Tibial artery (tissue), 4 donors: ENCODE measurements at regions not wholly inside any gene's neighbourhood (a gene's known extent, or its start where the extent isn't known, plus 50 kb on each side); places are given as distances from the start of the nearest gene placed in this dataset.

Experiments
- DNase-seq, 2 donors: peaks; one replicate each; pipeline ENCODE4 v3.0.0-alpha.2; 2019
- H3K27ac ChIP-seq, 2 donors: fragments of 200-600 bp; sonication (generic) in 1 of 2; 1 replicate in 1 of 2; 2 replicates in 1 of 2; pipeline ENCODE4 v1.5.1; 2018 to 2019; ENCODE audit warnings: mild to moderate bottlenecking in 1 of 2
- H3K27me3 ChIP-seq, 2 donors: fragments of 200-600 bp; sonication (generic) in 1 of 2; one replicate each; pipeline versions ENCODE4 v1.5.1 to v1.6.0; 2016 to 2019
- H3K36me3 ChIP-seq, 3 donors: fragments of 200-600 bp; sonication (generic) in 2 of 3; one replicate each; pipeline ENCODE4 v1.5.1; 2016 to 2019; ENCODE audit warnings: mild to moderate bottlenecking in 2 of 3
- H3K4me1 ChIP-seq, 4 donors: fragments of 200-600 bp; sonication (generic) in 2 of 4; 1 replicate in 3 of 4; 2 replicates in 1 of 4; pipeline ENCODE4 v1.5.1; 2016 to 2019
- H3K4me3 ChIP-seq, 2 donors: fragments of 200-600 bp; sonication (generic) in 1 of 2; 1 replicate in 1 of 2; 2 replicates in 1 of 2; pipeline ENCODE4 v1.5.1; 2018 to 2019; ENCODE audit warnings: mild to moderate bottlenecking in 2 of 2
- H3K9me3 ChIP-seq, 3 donors: fragments of 200-600 bp; sonication (generic) in 1 of 3; one replicate each; pipeline ENCODE4 v1.5.1; 2016 to 2019
- intact Hi-C: fragments of 100-400 bp; cut with DNase I; formaldehyde crosslinking; loops from one replicate; pipeline ENCODE4 v1.15.0; 2023; ENCODE audit warnings: low total_unique reads
- TF ChIP-seq, protein P1 (sequence below), 2 experiments: fragments of 200-600 bp in 1 of 2; fragments of 450-650 bp in 1 of 2; IDR thresholded peaks; one replicate each; pipeline ENCODE4 v1.5.1; 2017 to 2019; ENCODE audit warnings: antibody characterized with exemption in 2 of 2, mild to moderate bottlenecking in 1 of 2, moderate library complexity in 1 of 2

DNA sequence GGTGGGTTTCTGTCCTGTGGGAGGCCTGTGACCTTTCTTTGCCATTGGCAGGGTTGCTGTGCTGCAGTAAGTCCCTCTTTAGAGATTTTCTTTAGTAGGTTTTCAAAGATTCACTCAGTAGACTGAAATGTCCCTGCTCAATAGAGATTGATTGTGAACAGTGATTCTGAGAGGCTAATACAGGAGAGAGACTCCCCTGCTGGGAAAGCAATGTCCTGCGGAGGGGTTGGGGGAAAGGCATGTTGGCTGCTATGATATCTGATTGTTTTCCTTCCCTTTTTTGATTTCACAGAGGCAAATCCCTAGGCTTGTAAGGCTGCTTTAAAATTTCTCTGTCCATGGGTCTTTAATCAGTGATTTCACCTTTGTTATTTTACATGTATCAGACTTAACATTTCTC, 589.9 kb downstream of the ADGRL2 start:
- peaks cover 0 to 19% (median 0%) of the 10 kb centered on the region in 4 donors for H3K4me1 ChIP-seq
- no peaks in the 10 kb centered on the region for H3K27me3 ChIP-seq
- DNase-seq, result no peak
- H3K4me3 ChIP-seq, result no peak overlapping the region
- intact Hi-C loops, result no loop called here
- no peaks in the 10 kb centered on the region for H3K36me3 ChIP-seq
- TF ChIP-seq, protein P1, sequence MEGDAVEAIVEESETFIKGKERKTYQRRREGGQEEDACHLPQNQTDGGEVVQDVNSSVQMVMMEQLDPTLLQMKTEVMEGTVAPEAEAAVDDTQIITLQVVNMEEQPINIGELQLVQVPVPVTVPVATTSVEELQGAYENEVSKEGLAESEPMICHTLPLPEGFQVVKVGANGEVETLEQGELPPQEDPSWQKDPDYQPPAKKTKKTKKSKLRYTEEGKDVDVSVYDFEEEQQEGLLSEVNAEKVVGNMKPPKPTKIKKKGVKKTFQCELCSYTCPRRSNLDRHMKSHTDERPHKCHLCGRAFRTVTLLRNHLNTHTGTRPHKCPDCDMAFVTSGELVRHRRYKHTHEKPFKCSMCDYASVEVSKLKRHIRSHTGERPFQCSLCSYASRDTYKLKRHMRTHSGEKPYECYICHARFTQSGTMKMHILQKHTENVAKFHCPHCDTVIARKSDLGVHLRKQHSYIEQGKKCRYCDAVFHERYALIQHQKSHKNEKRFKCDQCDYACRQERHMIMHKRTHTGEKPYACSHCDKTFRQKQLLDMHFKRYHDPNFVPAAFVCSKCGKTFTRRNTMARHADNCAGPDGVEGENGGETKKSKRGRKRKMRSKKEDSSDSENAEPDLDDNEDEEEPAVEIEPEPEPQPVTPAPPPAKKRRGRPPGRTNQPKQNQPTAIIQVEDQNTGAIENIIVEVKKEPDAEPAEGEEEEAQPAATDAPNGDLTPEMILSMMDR (IDR thresholded peaks at IDR 0.05), result no peak
- H3K27ac ChIP-seq, result no peak overlapping the region
- no peaks in the 10 kb centered on the region for H3K9me3 ChIP-seq

DNA sequence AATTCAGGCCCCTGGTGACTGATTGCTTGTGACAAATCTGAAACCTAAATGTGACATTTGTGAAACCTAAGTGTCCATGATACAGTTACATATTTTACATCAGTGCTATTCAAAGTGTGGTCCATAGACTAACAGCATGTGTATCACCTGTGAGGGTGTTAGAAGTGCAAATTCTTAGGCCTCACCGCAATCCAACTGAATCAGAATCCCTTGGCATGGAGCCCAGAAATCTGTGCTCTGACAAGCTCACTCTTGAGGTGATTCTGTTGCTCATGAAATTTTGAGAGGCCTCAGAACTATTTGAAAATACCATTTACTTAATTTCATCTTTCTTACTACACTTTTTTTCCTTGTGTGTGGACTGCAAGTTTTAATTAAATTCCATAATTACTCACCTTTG, 587.9 kb downstream of the ADGRL2 start:
- no peaks in the 10 kb centered on the region for H3K9me3 ChIP-seq
- H3K27me3 ChIP-seq, result no peaks in the 10 kb centered on the region
- no peaks in the 10 kb centered on the region for H3K36me3 ChIP-seq
- intact Hi-C loops, result no loop called here
- H3K27ac ChIP-seq, result no peak overlapping the region
- peaks cover 0 to 19% (median 0%) of the 10 kb centered on the region in 4 donors for H3K4me1 ChIP-seq
- H3K4me3 ChIP-seq, result no peak overlapping the region
- no peak for DNase-seq
- TF ChIP-seq, protein P1 (IDR thresholded peaks at IDR 0.05), result no peak

DNA sequence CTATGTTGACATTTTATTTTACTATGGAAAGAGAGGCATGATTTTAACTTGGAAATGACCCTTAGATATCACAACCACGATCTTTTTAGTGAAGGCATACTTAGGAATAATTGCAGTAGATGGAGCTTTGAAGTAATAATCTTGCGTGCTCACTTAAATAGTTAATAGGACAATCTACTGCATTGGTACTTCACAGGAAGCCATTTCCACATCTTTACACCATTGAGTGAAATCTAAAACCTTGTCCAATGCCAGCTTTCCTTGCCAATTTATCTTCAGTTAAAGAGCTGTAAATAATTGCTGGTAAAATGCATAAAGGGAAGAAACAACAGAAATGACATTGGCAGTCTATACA, 586.3 kb downstream of the ADGRL2 start:
- no peaks in the 10 kb centered on the region for H3K9me3 ChIP-seq
- TF ChIP-seq, protein P1 (IDR thresholded peaks at IDR 0.05), result no peak
- no peaks in the 10 kb centered on the region for H3K36me3 ChIP-seq
- H3K27me3 ChIP-seq, result no peaks in the 10 kb centered on the region
- no peak overlapping the region for H3K4me3 ChIP-seq
- no peak for DNase-seq
- intact Hi-C loops, result no loop called here
- peaks cover 0 to 5% (median 0%) of the 10 kb centered on the region in 4 donors for H3K4me1 ChIP-seq
- H3K27ac ChIP-seq, result no peak overlapping the region

DNA sequence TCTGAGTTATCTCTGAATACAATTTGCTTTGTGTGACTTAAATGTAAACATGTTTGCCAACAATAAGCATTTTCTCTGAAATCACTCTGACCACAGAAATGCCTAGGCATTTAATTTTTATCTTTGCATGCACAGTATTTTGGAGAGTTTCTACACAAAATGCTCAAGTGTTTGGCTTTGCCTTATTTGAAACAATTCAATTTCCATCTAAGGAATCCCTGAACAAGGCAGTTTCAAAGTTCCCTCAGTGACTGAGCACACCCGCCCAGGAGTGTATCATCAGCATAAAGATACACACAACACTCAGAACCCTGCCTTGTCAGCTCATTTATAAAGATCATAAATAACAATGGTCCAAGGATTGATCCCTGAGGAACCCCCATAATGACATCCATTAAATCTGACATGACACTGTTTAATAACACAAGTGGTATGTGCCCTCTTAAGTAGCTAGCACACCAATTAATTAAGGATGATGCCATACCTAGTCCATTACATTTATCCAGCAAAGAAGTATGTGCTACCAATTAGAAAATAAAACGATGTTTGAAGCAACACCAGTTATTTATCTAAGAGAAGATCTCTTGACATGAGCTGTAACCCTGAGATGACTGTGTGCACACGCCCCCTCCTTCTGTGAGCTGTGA, 585.8 kb downstream of the ADGRL2 start:
- Histone ChIP-seq H3K4me1 (no peaks in the 10 kb centered on the region), H3K36me3 (no peaks in the 10 kb centered on the region), H3K27ac (no peak overlapping the region), H3K9me3 (no peaks in the 10 kb centered on the region), H3K4me3 (no peak overlapping the region), H3K27me3 (no peaks in the 10 kb centered on the region)
- TF ChIP-seq, protein P1 (IDR thresholded peaks at IDR 0.05), result no peak
- DNase-seq, result no peak
- intact Hi-C loops, result no loop called here

DNA sequence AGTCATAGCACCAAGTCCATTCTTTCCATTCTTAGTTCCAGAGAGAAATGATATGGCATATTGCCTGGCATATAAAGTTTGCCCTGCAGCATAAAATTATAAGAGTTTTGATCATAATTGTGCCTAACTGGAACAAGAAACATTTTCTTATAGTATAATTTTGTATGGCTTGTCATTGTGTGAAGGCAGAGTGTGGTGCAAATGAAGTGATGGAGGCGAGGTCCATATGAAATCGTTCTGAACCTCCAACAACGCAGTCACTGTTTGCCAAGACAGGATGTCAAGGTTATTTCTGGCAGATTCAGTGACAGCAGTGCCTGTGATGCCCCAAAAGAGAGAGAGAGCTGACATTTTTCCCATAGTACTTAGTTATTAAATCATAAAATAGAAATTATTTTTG, 584.0 kb downstream of the ADGRL2 start:
- Histone ChIP-seq H3K27me3 (no peaks in the 10 kb centered on the region), H3K9me3 (no peaks in the 10 kb centered on the region), H3K36me3 (no peaks in the 10 kb centered on the region), H3K4me1 (no peaks in the 10 kb centered on the region), H3K27ac (no peak overlapping the region), H3K4me3 (no peak overlapping the region)
- TF ChIP-seq, protein P1 (IDR thresholded peaks at IDR 0.05), result no peak
- no peak for DNase-seq
- intact Hi-C loops, result no loop called here
